Transverse colon (tissue), 4 donors: ENCODE measurements at regions not wholly inside any gene's neighbourhood (a gene's known extent, or its start where the extent isn't known, plus 50 kb on each side); places are given as distances from the start of the nearest gene placed in this dataset.

Source experiments
- CTCF ChIP-seq, 5 experiments: fragments of 200-600 bp in 3 of 5; fragments of 450-650 bp in 2 of 5; sonication (generic) in 3 of 5; IDR thresholded peaks; 1 replicate in 2 of 5; 2 replicates in 3 of 5; pipeline ENCODE4 v1.5.1; 2016 to 2017; ENCODE audit warnings: antibody characterized with exemption in 5 of 5, inconsistent platforms in 3 of 5, mild to moderate bottlenecking in 2 of 5, moderate library complexity in 1 of 5
- EP300 ChIP-seq: sonication (generic); formaldehyde crosslinking; IDR thresholded peaks from one replicate; pipeline ENCODE4 v1.6.1; 2017; ENCODE audit warnings: antibody characterized with exemption, low read depth
- POLR2A ChIP-seq: fragments of 450-650 bp; IDR thresholded peaks from one replicate; pipeline ENCODE4 v1.6.1; 2016; ENCODE audit warnings: antibody characterized with exemption, mild to moderate bottlenecking, moderate library complexity
- POLR2AphosphoS5 ChIP-seq, 3 donors: sonication (generic); formaldehyde crosslinking; IDR thresholded peaks; one replicate each; pipeline ENCODE4 v1.6.1; 2016; ENCODE audit warnings: antibody characterized with exemption in 3 of 3

DNA sequence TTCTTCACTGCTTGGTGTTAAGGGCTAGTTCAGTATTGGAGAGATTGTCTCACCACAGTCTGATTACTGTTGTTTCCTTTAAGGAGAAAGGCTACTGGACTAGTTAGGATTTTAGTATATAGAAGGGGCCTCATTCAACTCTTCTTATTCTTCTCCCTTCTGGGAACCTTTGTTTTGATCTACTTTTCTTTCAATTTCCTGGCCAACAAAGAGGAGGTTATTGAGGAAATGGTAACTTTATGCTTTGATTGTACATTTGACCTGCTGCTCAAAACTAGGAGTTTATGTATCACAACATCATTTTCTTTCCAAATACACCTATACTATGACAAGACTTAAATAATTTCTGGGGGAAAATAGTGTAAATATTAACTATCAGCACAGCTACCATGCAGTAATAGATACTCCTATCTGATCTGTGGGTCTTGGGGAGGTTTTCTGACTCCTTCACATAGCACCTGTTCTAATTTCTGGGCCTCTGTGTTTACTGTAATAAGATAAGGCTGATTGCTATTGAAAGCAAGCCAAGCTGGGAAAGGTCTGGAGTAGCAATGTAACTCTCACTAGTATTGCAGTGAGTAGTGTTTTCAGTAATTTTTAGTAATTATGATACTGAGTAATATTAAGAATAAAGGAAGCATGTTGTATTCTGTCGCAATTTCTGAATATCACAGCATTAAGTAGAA is 395.3 kb downstream of the NUP35 start:
- TF ChIP-seq POLR2A (no peak), CTCF (IDR thresholded peaks at IDR 0.05) (no peak), POLR2AphosphoS5 (IDR thresholded peaks at IDR 0.05) (no peak), EP300 (no peak)
